K562 (cell line): ENCODE measurements at regions not wholly inside any gene's neighbourhood (a gene's known extent, or its start where the extent isn't known, plus 50 kb on each side); places are given as distances from the start of the nearest gene placed in this dataset.

Experiments
- ATAC-seq: fragments of 200-7000 bp; cut with Tn5 transposase; 3 replicates; pipeline ENCODE4 v1.9.1; 2020; ENCODE audit warnings: moderate library complexity
- BruUV-seq: library from RNA; stranded (reverse); fragments of 400-500 nt; replicated peaks from 2 replicates; lab custom pipeline; 2021; lab: Mats Ljungman, UMichigan
- CTCF ChIA-PET: fragments of 300-600 bp; formaldehyde crosslinking; extraction: SDS; loops from one replicate; lab custom pipeline; 2021; ENCODE audit warnings: low intra/inter-chr PET ratio; lab: Yijun Ruan, JAX
- POLR2A ChIA-PET: fragments of 300-600, 350-650 bp; sonication (Branson Sonifier 250); formaldehyde crosslinking; extraction: SDS; loops from one replicate; lab custom pipeline; 2021; ENCODE audit warnings: antibody characterized with exemption, inconsistent platforms; lab: Yijun Ruan, JAX
- DNase-seq, 4 experiments: peaks; one replicate each; pipeline versions ENCODE4 v3.0.0 to v3.0.0-alpha.2; 2011 to 2018; ENCODE audit warnings: low spot score in 3 of 4, mixed read lengths in 3 of 4; ENCODE audit errors: extremely low read depth in 1 of 4
- FAIRE-seq: peaks from 2 replicates; lab custom pipeline; 2011; peaks lifted over from hg19 to GRCh38; lab: Jason Lieb, UNC
- H2AFZ ChIP-seq: 2 replicates; pipeline ENCODE4 v1.6.0; 2011; ENCODE audit warnings: low read depth, low read length, control low read depth, inconsistent platforms
- H3K27ac ChIP-seq: fragments of 200-600 bp; 3 replicates; pipeline ENCODE4 v1.8.0; 2011; ENCODE audit warnings: low read depth, mild to moderate bottlenecking, control low read depth, inconsistent platforms, low read length, moderate library complexity, mixed read lengths; ENCODE audit errors: extremely low read depth
- H3K27me3 ChIP-seq, 2 experiments: fragments of 300-600 bp in 1 of 2; 2 replicates in 1 of 2; 3 replicates in 1 of 2; pipeline versions ENCODE4 v1.6.0 to v1.8.0; 2011; ENCODE audit warnings: inconsistent platforms in 2 of 2, low read length in 2 of 2, mild to moderate bottlenecking in 1 of 2, mixed read lengths in 1 of 2, moderate library complexity in 1 of 2; ENCODE audit not compliant: control insufficient read depth in 2 of 2, insufficient read depth in 2 of 2
- H3K36me3 ChIP-seq: fragments of 300-600 bp; 3 replicates; pipeline ENCODE4 v1.8.0; 2011; ENCODE audit warnings: mild to moderate bottlenecking, low read length, inconsistent platforms; ENCODE audit not compliant: control insufficient read depth, insufficient read depth
- H3K4me1 ChIP-seq, 2 experiments: fragments of 200-600 bp in 1 of 2; replicated peaks in 1 of 2; 2 replicates in 1 of 2; 3 replicates in 1 of 2; pipeline versions ENCODE4 v1.5.1 to v1.8.0; 2011; ENCODE audit warnings: inconsistent platforms in 2 of 2, low read length in 2 of 2, mild to moderate bottlenecking in 1 of 2, mixed read lengths in 1 of 2, moderate library complexity in 1 of 2; ENCODE audit not compliant: control insufficient read depth in 2 of 2, insufficient read depth in 2 of 2
- H3K4me2 ChIP-seq: 2 replicates; pipeline ENCODE4 v1.6.1; 2011; ENCODE audit warnings: low read length, control low read depth, inconsistent platforms, mixed read lengths; ENCODE audit not compliant: insufficient read depth
- H3K4me3 ChIP-seq: fragments of 200-600 bp; sonication (generic), shearing (Covaris generic); 2 replicates; pipeline ENCODE4 v1.5.1; 2016; ENCODE audit warnings: control low read depth, inconsistent platforms
- H3K79me2 ChIP-seq: fragments of 200-600 bp; 3 replicates; pipeline ENCODE4 v1.8.0; 2011; ENCODE audit warnings: low read length, inconsistent platforms; ENCODE audit not compliant: control insufficient read depth, insufficient read depth
- H3K9ac ChIP-seq, 2 experiments: 2 replicates each; pipeline versions ENCODE4 v1.6.0 to v1.6.1; 2011; ENCODE audit warnings: low read depth in 2 of 2, low read length in 2 of 2, control low read depth in 1 of 2, inconsistent platforms in 1 of 2, mild to moderate bottlenecking in 1 of 2, mixed read lengths in 1 of 2; ENCODE audit not compliant: insufficient read depth in 1 of 2
- H3K9me1 ChIP-seq: one replicate; pipeline ENCODE4 v1.6.0; 2011; ENCODE audit warnings: inconsistent platforms, mild to moderate bottlenecking, low read length, moderate library complexity; ENCODE audit not compliant: control insufficient read depth, insufficient read depth
- H3K9me3 ChIP-seq: replicated peaks from 2 replicates; pipeline ENCODE4 v1.5.1; 2011; ENCODE audit warnings: low read depth, low read length, inconsistent platforms; ENCODE audit not compliant: control insufficient read depth, insufficient read depth
- H4K20me1 ChIP-seq: replicated peaks from 2 replicates; pipeline ENCODE4 v1.6.1; 2011; ENCODE audit warnings: low read length, inconsistent platforms, mixed read lengths; ENCODE audit not compliant: control insufficient read depth, insufficient read depth
- CHD1 ChIP-seq: fragments of 200-600 bp; sonication (generic); IDR thresholded peaks from one replicate; pipeline ENCODE4 v1.6.1; 2012; ENCODE audit warnings: mild to moderate bottlenecking, moderate library complexity, low read length, inconsistent platforms
- LARP7 ChIP-seq: fragments of 450-650 bp; IDR thresholded peaks from 2 replicates; pipeline ENCODE4 v1.6.1; 2016
- MED1 ChIP-seq: sonication (generic); formaldehyde crosslinking; IDR thresholded peaks from 2 replicates; pipeline ENCODE4 v1.8.1; 2023; ENCODE audit warnings: missing genetic modification reagents, borderline replicate concordance
- RCOR1 ChIP-seq, 2 experiments: IDR thresholded peaks; 2 replicates each; pipeline ENCODE4 v1.6.1; 2012; ENCODE audit warnings: low read depth in 2 of 2, low read length in 2 of 2, borderline replicate concordance in 1 of 2, improper control_type of control experiment in 1 of 2
- THRAP3 ChIP-seq: fragments of 450-650 bp; IDR thresholded peaks from 2 replicates; pipeline ENCODE4 v1.6.1; 2016; ENCODE audit warnings: mild to moderate bottlenecking, inconsistent platforms, borderline replicate concordance
- ZBTB7A ChIP-seq: IDR thresholded peaks from 2 replicates; pipeline ENCODE4 v1.6.1; 2011; ENCODE audit warnings: low read depth, mild to moderate bottlenecking, low read length, moderate library complexity, borderline replicate concordance; ENCODE audit not compliant: control insufficient read depth
- ZNF280A ChIP-seq: fragments of 450-650 bp; IDR thresholded peaks from 2 replicates; pipeline ENCODE4 v1.6.1; 2018; ENCODE audit warnings: mild to moderate bottlenecking, low read depth; ENCODE audit not compliant: partially characterized antibody
- WGBS: fragments of 100-300 bp; shearing (Covaris generic); methylation state at CpG from one replicate; pipeline ENCODE4 v1.1.6; 2016; ENCODE audit warnings: low coverage, mixed read lengths; ENCODE audit not compliant: insufficient coverage; ENCODE audit errors: missing lambda C conversion rate; 5-methylcytosine and 5-hydroxymethylcytosine counted together
- in situ Hi-C: fragments of 300-500 bp; cut with MboI; formaldehyde crosslinking; loops from 4 replicates; pipeline ENCODE4 v1.15.0; 2018; ENCODE audit warnings: inconsistent platforms, mixed read lengths
- intact Hi-C: fragments of 100-400 bp; cut with micrococcal nuclease; formaldehyde crosslinking; loops from 2 replicates; pipeline ENCODE4 v1.14.2; 2022
- TF ChIP-seq, protein P1 (sequence below): conservative IDR thresholded peaks from 2 replicates; pipeline ENCODE4 v1.6.1; 2011; ENCODE audit warnings: low read depth, mild to moderate bottlenecking, low read length; ENCODE audit not compliant: control insufficient read depth
- TF ChIP-seq, protein P2 (sequence below): fragments of 250-450 bp; sonication (Bioruptor Pico); IDR thresholded peaks from 2 replicates; pipeline ENCODE4 v1.4.0; 2020; ENCODE audit warnings: mild to moderate bottlenecking, moderate library complexity

- TF ChIP-seq, protein P1, sequence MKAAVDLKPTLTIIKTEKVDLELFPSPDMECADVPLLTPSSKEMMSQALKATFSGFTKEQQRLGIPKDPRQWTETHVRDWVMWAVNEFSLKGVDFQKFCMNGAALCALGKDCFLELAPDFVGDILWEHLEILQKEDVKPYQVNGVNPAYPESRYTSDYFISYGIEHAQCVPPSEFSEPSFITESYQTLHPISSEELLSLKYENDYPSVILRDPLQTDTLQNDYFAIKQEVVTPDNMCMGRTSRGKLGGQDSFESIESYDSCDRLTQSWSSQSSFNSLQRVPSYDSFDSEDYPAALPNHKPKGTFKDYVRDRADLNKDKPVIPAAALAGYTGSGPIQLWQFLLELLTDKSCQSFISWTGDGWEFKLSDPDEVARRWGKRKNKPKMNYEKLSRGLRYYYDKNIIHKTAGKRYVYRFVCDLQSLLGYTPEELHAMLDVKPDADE, result no peak
- TF ChIP-seq RCOR1 (IDR thresholded peaks at IDR 0.05; ENCODE audit: borderline replicate concordance in 1 of 2, low read depth in 2 of 2, low read length in 2 of 2) (no peak), ZNF280A (no peak)
Observed at GRCh38 chr2:192741889-192742288, 547.2 kb upstream of the TMEFF2 start (continued).

GRCh38 chr2:192735447-192735846 lies 540.7 kb upstream of the TMEFF2 start:
- no TSS peak for BruUV-seq
- ChIA-PET CTCF (no interaction called here), POLR2A (no interaction called here)
- WGBS, result 0% methylated on average over 3 of the region's 3 CpGs
- ATAC-seq (no peak), DNase-seq (no peak), FAIRE-seq (no peak)
- no peaks in the 10 kb centered on the region for H3K79me2 ChIP-seq
- H2AFZ ChIP-seq, result no peak overlapping the region
- H3K9ac ChIP-seq, result no peak overlapping the region
- H3K9me1 ChIP-seq, result no peaks in the 10 kb centered on the region
- H3K4me3 ChIP-seq, result no peak overlapping the region
- H4K20me1 ChIP-seq, result no peaks in the 10 kb centered on the region
- no peaks in the 10 kb centered on the region for H3K27me3 ChIP-seq
- no peaks in the 10 kb centered on the region for H3K36me3 ChIP-seq
- intact Hi-C loops, result no loop called here
- H3K27ac ChIP-seq, result no peak overlapping the region
- H3K4me2 ChIP-seq, result no peak overlapping the region
- in situ Hi-C loops, result no loop called here
- no peaks in the 10 kb centered on the region for H3K9me3 ChIP-seq
- no peaks in the 10 kb centered on the region for H3K4me1 ChIP-seq
- TF ChIP-seq THRAP3 (no peak), CHD1 (no peak), ZBTB7A (no peak), LARP7 (no peak), MED1 (CRISPR knock-in tag) (no peak)
- TF ChIP-seq, protein P2, sequence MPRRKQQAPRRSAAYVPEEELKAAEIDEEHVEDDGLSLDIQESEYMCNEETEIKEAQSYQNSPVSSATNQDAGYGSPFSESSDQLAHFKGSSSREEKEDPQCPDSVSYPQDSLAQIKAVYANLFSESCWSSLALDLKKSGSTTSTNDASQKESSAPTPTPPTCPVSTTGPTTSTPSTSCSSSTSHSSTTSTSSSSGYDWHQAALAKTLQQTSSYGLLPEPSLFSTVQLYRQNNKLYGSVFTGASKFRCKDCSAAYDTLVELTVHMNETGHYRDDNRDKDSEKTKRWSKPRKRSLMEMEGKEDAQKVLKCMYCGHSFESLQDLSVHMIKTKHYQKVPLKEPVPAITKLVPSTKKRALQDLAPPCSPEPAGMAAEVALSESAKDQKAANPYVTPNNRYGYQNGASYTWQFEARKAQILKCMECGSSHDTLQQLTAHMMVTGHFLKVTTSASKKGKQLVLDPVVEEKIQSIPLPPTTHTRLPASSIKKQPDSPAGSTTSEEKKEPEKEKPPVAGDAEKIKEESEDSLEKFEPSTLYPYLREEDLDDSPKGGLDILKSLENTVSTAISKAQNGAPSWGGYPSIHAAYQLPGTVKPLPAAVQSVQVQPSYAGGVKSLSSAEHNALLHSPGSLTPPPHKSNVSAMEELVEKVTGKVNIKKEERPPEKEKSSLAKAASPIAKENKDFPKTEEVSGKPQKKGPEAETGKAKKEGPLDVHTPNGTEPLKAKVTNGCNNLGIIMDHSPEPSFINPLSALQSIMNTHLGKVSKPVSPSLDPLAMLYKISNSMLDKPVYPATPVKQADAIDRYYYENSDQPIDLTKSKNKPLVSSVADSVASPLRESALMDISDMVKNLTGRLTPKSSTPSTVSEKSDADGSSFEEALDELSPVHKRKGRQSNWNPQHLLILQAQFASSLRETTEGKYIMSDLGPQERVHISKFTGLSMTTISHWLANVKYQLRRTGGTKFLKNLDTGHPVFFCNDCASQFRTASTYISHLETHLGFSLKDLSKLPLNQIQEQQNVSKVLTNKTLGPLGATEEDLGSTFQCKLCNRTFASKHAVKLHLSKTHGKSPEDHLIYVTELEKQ (CRISPR knock-in tag), result no peak
